ENCODE measurements at regions not wholly inside any gene's neighbourhood (a gene's known extent, or its start where the extent isn't known, plus 50 kb on each side); places are given as distances from the start of the nearest gene placed in this dataset.

DNA sequence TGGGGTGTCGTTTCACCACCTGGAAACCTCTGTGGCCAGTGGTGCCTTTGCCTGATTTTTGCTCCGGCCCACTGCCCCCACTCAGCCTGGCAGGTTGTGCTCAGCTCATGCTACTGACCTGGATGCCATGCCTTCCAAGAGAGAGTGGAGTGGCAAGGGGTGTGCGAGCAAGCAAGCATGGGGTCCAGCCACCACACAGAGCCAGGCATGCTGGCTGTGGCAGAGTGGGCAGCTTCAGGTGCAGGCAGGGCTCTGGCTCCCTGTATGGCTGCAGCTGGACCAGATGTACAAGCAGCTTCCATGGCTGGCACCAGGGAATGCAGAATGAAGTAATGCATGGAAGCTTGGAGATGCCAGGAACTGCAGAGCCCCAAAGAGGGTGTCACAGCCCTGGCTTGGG, 620.5 kb upstream of the SETBP1 start:
- peaks cover 0 to 3% (median 1%) of the 10 kb centered on the region in 4 donors for H3K9me3 ChIP-seq (ENCODE audit: control insufficient read depth in 4 of 4, insufficient read depth in 3 of 4, low read length in 3 of 4)
- peaks cover 0 to 3% (median 0%) of the 10 kb centered on the region in 5 donors for H3K4me1 ChIP-seq (ENCODE audit: control insufficient read depth in 5 of 5, insufficient read depth in 5 of 5, low read length in 5 of 5)
- no peak for ATAC-seq (ENCODE audit: insufficient read depth, low FRiP score)
- no peak overlapping the region for H3K9ac ChIP-seq (ENCODE audit: insufficient read depth in 1 of 2, low read length in 2 of 2)
- TF ChIP-seq, protein P1, sequence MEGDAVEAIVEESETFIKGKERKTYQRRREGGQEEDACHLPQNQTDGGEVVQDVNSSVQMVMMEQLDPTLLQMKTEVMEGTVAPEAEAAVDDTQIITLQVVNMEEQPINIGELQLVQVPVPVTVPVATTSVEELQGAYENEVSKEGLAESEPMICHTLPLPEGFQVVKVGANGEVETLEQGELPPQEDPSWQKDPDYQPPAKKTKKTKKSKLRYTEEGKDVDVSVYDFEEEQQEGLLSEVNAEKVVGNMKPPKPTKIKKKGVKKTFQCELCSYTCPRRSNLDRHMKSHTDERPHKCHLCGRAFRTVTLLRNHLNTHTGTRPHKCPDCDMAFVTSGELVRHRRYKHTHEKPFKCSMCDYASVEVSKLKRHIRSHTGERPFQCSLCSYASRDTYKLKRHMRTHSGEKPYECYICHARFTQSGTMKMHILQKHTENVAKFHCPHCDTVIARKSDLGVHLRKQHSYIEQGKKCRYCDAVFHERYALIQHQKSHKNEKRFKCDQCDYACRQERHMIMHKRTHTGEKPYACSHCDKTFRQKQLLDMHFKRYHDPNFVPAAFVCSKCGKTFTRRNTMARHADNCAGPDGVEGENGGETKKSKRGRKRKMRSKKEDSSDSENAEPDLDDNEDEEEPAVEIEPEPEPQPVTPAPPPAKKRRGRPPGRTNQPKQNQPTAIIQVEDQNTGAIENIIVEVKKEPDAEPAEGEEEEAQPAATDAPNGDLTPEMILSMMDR (IDR thresholded peaks at IDR 0.05; ENCODE audit: control extremely low read depth, extremely low read depth) = no peak
- no peak for DNase-seq
- WGBS, 2 donors = 92 to 94% methylated on average over 3 of the region's 3 CpGs
- no peaks in the 10 kb centered on the region for H3K27me3 ChIP-seq (ENCODE audit: control insufficient read depth in 3 of 3, insufficient read depth in 3 of 3, low read length in 2 of 3)
- H3K4me3 ChIP-seq = no peak overlapping the region
- H3K36me3 ChIP-seq (ENCODE audit: control insufficient read depth in 4 of 4, insufficient read depth in 4 of 4, low read length in 4 of 4) = no peaks in the 10 kb centered on the region
- no peak overlapping the region for H3K27ac ChIP-seq (ENCODE audit: low read depth in 1 of 2, low read length in 1 of 2)

DNA sequence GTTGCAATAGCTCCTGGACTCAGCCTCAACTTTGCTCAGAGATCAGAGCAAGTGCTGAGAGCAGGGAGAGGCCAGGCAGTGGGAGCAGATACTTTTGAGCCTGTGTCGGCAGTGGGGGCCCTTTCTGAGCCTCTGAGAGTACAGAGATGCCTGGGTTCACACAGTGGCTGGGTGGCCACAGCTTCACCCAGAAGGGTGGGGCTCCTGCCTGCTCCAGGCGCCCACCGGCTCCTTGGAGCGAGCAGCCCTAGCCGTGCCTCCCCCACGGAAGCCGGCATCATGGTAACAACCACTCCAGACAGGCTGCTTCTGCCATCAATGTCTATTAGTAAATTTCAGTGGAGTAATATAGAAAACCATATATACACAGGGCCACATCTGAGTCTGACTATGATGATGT, 619.2 kb upstream of the SETBP1 start:
- TF ChIP-seq, protein P1 (IDR thresholded peaks at IDR 0.05; ENCODE audit: control extremely low read depth, extremely low read depth) = no peak
- Histone ChIP-seq H3K4me3 (no peak overlapping the region), H3K9ac (ENCODE audit: insufficient read depth in 1 of 2, low read length in 2 of 2) (no peak overlapping the region), H3K36me3 (ENCODE audit: control insufficient read depth in 4 of 4, insufficient read depth in 4 of 4, low read length in 4 of 4) (no peaks in the 10 kb centered on the region), H3K4me1 (ENCODE audit: control insufficient read depth in 5 of 5, insufficient read depth in 5 of 5, low read length in 5 of 5) (peaks cover 0 to 2% (median 0%) of the 10 kb centered on the region in 5 donors), H3K27me3 (ENCODE audit: control insufficient read depth in 3 of 3, insufficient read depth in 3 of 3, low read length in 2 of 3) (no peaks in the 10 kb centered on the region), H3K9me3 (ENCODE audit: control insufficient read depth in 4 of 4, insufficient read depth in 3 of 4, low read length in 3 of 4) (peaks cover 0 to 3% (median 1%) of the 10 kb centered on the region in 4 donors), H3K27ac (ENCODE audit: low read depth in 1 of 2, low read length in 1 of 2) (no peak overlapping the region)
- DNase-seq (no peak), ATAC-seq (ENCODE audit: insufficient read depth, low FRiP score) (no peak)
- 96 to 98% methylated on average over 7 of the region's 7 CpGs for WGBS, 2 donors

DNA sequence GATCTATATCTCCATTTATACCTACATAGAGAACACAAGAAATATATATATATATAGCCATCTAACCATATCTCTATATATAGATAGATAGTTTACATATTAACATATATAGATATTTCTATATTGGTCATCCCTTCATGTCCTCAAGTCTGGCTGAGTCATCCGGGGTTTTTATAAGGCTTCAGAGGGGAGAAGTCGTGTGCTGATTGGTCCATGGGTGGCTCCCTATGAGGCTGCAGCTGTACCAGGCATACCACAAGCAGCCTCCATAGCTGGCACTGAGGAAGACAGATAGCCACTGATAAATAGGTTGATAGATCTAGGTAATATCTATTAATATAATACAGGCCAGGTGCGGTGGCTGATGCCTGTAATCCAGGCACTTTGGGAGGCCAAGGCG, 618.3 kb upstream of the SETBP1 start:
- Histone ChIP-seq H3K9ac (ENCODE audit: insufficient read depth in 1 of 2, low read length in 2 of 2) (no peak overlapping the region), H3K36me3 (ENCODE audit: control insufficient read depth in 4 of 4, insufficient read depth in 4 of 4, low read length in 4 of 4) (no peaks in the 10 kb centered on the region), H3K4me3 (no peak overlapping the region), H3K4me1 (ENCODE audit: control insufficient read depth in 5 of 5, insufficient read depth in 5 of 5, low read length in 5 of 5) (peaks cover 0 to 2% (median 0%) of the 10 kb centered on the region in 5 donors), H3K27me3 (ENCODE audit: control insufficient read depth in 3 of 3, insufficient read depth in 3 of 3, low read length in 2 of 3) (no peaks in the 10 kb centered on the region), H3K27ac (ENCODE audit: low read depth in 1 of 2, low read length in 1 of 2) (no peak overlapping the region), H3K9me3 (ENCODE audit: control insufficient read depth in 4 of 4, insufficient read depth in 3 of 4, low read length in 3 of 4) (peaks cover 0 to 3% (median 1%) of the 10 kb centered on the region in 4 donors)
- WGBS, 2 donors = 93% methylated on average over 4 of the region's 4 CpGs
- DNase-seq (no peak), ATAC-seq (ENCODE audit: insufficient read depth, low FRiP score) (no peak)
- TF ChIP-seq, protein P1 (IDR thresholded peaks at IDR 0.05; ENCODE audit: control extremely low read depth, extremely low read depth) = no peak

DNA sequence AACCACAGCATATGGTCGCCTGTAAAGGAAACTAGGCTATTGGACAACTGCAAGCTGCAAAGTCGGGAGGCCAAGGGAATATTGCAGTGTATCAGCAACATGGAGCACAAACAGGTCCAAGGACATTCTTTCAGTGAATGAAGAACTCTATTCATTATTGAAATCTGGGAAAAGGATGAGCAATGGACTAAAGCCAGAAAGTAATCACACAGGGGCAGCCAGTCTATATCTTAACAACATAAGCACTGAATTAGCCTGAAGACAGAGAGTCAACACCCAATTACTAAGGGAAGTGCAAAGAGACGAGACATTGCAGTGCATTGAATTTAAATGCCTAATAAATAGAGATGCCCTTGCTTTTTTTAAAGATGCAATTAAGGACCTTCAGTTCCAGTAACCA, 615.5 kb upstream of the SETBP1 start:
- WGBS, 2 donors = 78 to 85% methylated on average over 3 of the region's 3 CpGs
- ATAC-seq (ENCODE audit: insufficient read depth, low FRiP score) (no peak), DNase-seq (no peak)
- Histone ChIP-seq H3K4me3 (no peak overlapping the region), H3K36me3 (ENCODE audit: control insufficient read depth in 4 of 4, insufficient read depth in 4 of 4, low read length in 4 of 4) (no peaks in the 10 kb centered on the region), H3K27ac (ENCODE audit: low read depth in 1 of 2, low read length in 1 of 2) (no peak overlapping the region), H3K4me1 (ENCODE audit: control insufficient read depth in 5 of 5, insufficient read depth in 5 of 5, low read length in 5 of 5) (peaks cover 0 to 2% (median 0%) of the 10 kb centered on the region in 5 donors), H3K9me3 (ENCODE audit: control insufficient read depth in 4 of 4, insufficient read depth in 3 of 4, low read length in 3 of 4) (peaks cover 0 to 3% (median under 1%) of the 10 kb centered on the region in 4 donors), H3K9ac (ENCODE audit: insufficient read depth in 1 of 2, low read length in 2 of 2) (no peak overlapping the region), H3K27me3 (ENCODE audit: control insufficient read depth in 3 of 3, insufficient read depth in 3 of 3, low read length in 2 of 3) (no peaks in the 10 kb centered on the region)
- TF ChIP-seq, protein P1 (IDR thresholded peaks at IDR 0.05; ENCODE audit: control extremely low read depth, extremely low read depth) = no peak

All from lung (tissue), 11 donors.